ENCODE measurements at regions not wholly inside any gene's neighbourhood (a gene's known extent, or its start where the extent isn't known, plus 50 kb on each side); places are given as distances from the start of the nearest gene placed in this dataset.

GRCh38 chrX:120819126-120819525, 56.5 kb downstream of the CT47B1 start:
- no peaks in the 10 kb centered on the region for H3K36me3 ChIP-seq (ENCODE audit: control insufficient read depth, insufficient read depth, low read length)
- Mint-ChIP-seq H3K9me3 (peaks cover 0 to 6% (median 0%) of the 10 kb centered on the region in 7 donors), H3K4me1 (no peaks in the 10 kb centered on the region), H3K4me3 (no peak overlapping the region), H3K27me3 (no peaks in the 10 kb centered on the region), H3K27ac (no peak overlapping the region), H3K36me3 (no peaks in the 10 kb centered on the region)
- no peak for DNase-seq
- no peak for ATAC-seq (ENCODE audit: low read depth in 2 of 2)
- H3K4me3 ChIP-seq (ENCODE audit: low read depth, low read length), result no peak overlapping the region
- H3K9me3 ChIP-seq (ENCODE audit: control insufficient read depth in 2 of 2, low read length in 2 of 2), result no peaks in the 10 kb centered on the region
- no peaks in the 10 kb centered on the region for H3K4me1 ChIP-seq (ENCODE audit: control insufficient read depth, insufficient read depth, low read length, poor library complexity, severe bottlenecking)
- no peaks in the 10 kb centered on the region for H3K27me3 ChIP-seq (ENCODE audit: control insufficient read depth, insufficient read depth, low read length)
- no peak overlapping the region for H3K27ac ChIP-seq (ENCODE audit: insufficient read depth, low read length, poor library complexity, severe bottlenecking)

GRCh38 chrX:120813982-120814381, 61.7 kb downstream of the CT47B1 start:
- no peak overlapping the region for H3K4me3 ChIP-seq (ENCODE audit: low read depth, low read length)
- Mint-ChIP-seq H3K27me3 (no peaks in the 10 kb centered on the region), H3K4me3 (no peak overlapping the region), H3K9me3 (peaks cover 0 to 3% (median 0%) of the 10 kb centered on the region in 7 donors), H3K4me1 (no peaks in the 10 kb centered on the region), H3K27ac (no peak overlapping the region), H3K36me3 (no peaks in the 10 kb centered on the region)
- DNase-seq (no peak), ATAC-seq (ENCODE audit: low read depth in 2 of 2) (no peak)
- H3K27me3 ChIP-seq (ENCODE audit: control insufficient read depth, insufficient read depth, low read length), result no peaks in the 10 kb centered on the region
- no peaks in the 10 kb centered on the region for H3K9me3 ChIP-seq (ENCODE audit: control insufficient read depth in 2 of 2, low read length in 2 of 2)
- no peaks in the 10 kb centered on the region for H3K36me3 ChIP-seq (ENCODE audit: control insufficient read depth, insufficient read depth, low read length)
- no peaks in the 10 kb centered on the region for H3K4me1 ChIP-seq (ENCODE audit: control insufficient read depth, insufficient read depth, low read length, poor library complexity, severe bottlenecking)
- H3K27ac ChIP-seq (ENCODE audit: insufficient read depth, low read length, poor library complexity, severe bottlenecking), result no peak overlapping the region

GRCh38 chrX:120801426-120801825, 74.2 kb downstream of the CT47B1 start:
- Mint-ChIP-seq H3K27ac (no peak overlapping the region), H3K36me3 (no peaks in the 10 kb centered on the region)

GRCh38 chrX:120797188-120797851, 78.3 kb downstream of the CT47B1 start:
- peaks cover 0 to 13% (median 2%) of the 10 kb centered on the region in 4 donors for H3K4me1 Mint-ChIP-seq

More at GRCh38 chrX:120801426-120801825, 74.2 kb downstream of the CT47B1 start:
- ATAC-seq (ENCODE audit: low read depth in 2 of 2) (no peak), DNase-seq (no peak)
- Mint-ChIP-seq H3K27me3 (no peaks in the 10 kb centered on the region), H3K4me1 (peaks cover 0 to 13% (median 2%) of the 10 kb centered on the region in 4 donors), H3K4me3 (no peak overlapping the region), H3K9me3 (peaks cover 0 to 2% (median 0%) of the 10 kb centered on the region in 7 donors)
- Histone ChIP-seq H3K4me1 (ENCODE audit: control insufficient read depth, insufficient read depth, low read length, poor library complexity, severe bottlenecking) (no peaks in the 10 kb centered on the region), H3K4me3 (ENCODE audit: low read depth, low read length) (no peak overlapping the region), H3K9me3 (ENCODE audit: control insufficient read depth in 2 of 2, low read length in 2 of 2) (no peaks in the 10 kb centered on the region), H3K36me3 (ENCODE audit: control insufficient read depth, insufficient read depth, low read length) (no peaks in the 10 kb centered on the region), H3K27ac (ENCODE audit: insufficient read depth, low read length, poor library complexity, severe bottlenecking) (no peak overlapping the region), H3K27me3 (ENCODE audit: control insufficient read depth, insufficient read depth, low read length) (no peaks in the 10 kb centered on the region)

GRCh38 chrX:120795301-120795700, 80.4 kb downstream of the CT47B1 start:
- H3K27ac Mint-ChIP-seq, result no peak overlapping the region
- Histone ChIP-seq H3K27me3 (ENCODE audit: control insufficient read depth, insufficient read depth, low read length) (peaks cover 2% of the 10 kb centered on the region), H3K4me1 (ENCODE audit: control insufficient read depth, insufficient read depth, low read length, poor library complexity, severe bottlenecking) (no peaks in the 10 kb centered on the region), H3K4me3 (ENCODE audit: low read depth, low read length) (no peak overlapping the region), H3K9me3 (ENCODE audit: control insufficient read depth in 2 of 2, low read length in 2 of 2) (no peaks in the 10 kb centered on the region), H3K27ac (ENCODE audit: insufficient read depth, low read length, poor library complexity, severe bottlenecking) (no peak overlapping the region), H3K36me3 (ENCODE audit: control insufficient read depth, insufficient read depth, low read length) (no peaks in the 10 kb centered on the region)
- no peaks in the 10 kb centered on the region for H3K27me3 Mint-ChIP-seq
- no peaks in the 10 kb centered on the region for H3K9me3 Mint-ChIP-seq
- ATAC-seq (ENCODE audit: low read depth in 2 of 2) (no peak), DNase-seq (no peak)
- no peaks in the 10 kb centered on the region for H3K36me3 Mint-ChIP-seq
- H3K4me1 Mint-ChIP-seq, result peaks cover 0 to 21% (median 2%) of the 10 kb centered on the region in 4 donors
- no peak overlapping the region for H3K4me3 Mint-ChIP-seq

More at GRCh38 chrX:120797188-120797851, 78.3 kb downstream of the CT47B1 start:
- Mint-ChIP-seq H3K9me3 (peaks cover 0 to 2% (median 0%) of the 10 kb centered on the region in 7 donors), H3K27ac (no peak overlapping the region), H3K27me3 (no peaks in the 10 kb centered on the region), H3K36me3 (no peaks in the 10 kb centered on the region), H3K4me3 (no peak overlapping the region)
- no peaks in the 10 kb centered on the region for H3K36me3 ChIP-seq (ENCODE audit: control insufficient read depth, insufficient read depth, low read length)
- peaks cover 2% of the 10 kb centered on the region for H3K27me3 ChIP-seq (ENCODE audit: control insufficient read depth, insufficient read depth, low read length)
- ATAC-seq (ENCODE audit: low read depth in 2 of 2) (no peak), DNase-seq (no peak)
- no peak overlapping the region for H3K27ac ChIP-seq (ENCODE audit: insufficient read depth, low read length, poor library complexity, severe bottlenecking)
- H3K4me1 ChIP-seq (ENCODE audit: control insufficient read depth, insufficient read depth, low read length, poor library complexity, severe bottlenecking), result no peaks in the 10 kb centered on the region
- H3K9me3 ChIP-seq (ENCODE audit: control insufficient read depth in 2 of 2, low read length in 2 of 2), result no peaks in the 10 kb centered on the region
- no peak overlapping the region for H3K4me3 ChIP-seq (ENCODE audit: low read depth, low read length)

GRCh38 chrX:120794525-120794975, 81.1 kb downstream of the CT47B1 start:
- Histone ChIP-seq H3K27me3 (ENCODE audit: control insufficient read depth, insufficient read depth, low read length) (peaks cover 2% of the 10 kb centered on the region), H3K4me1 (ENCODE audit: control insufficient read depth, insufficient read depth, low read length, poor library complexity, severe bottlenecking) (no peaks in the 10 kb centered on the region), H3K4me3 (ENCODE audit: low read depth, low read length) (no peak overlapping the region), H3K36me3 (ENCODE audit: control insufficient read depth, insufficient read depth, low read length) (no peaks in the 10 kb centered on the region), H3K27ac (ENCODE audit: insufficient read depth, low read length, poor library complexity, severe bottlenecking) (no peak overlapping the region), H3K9me3 (ENCODE audit: control insufficient read depth in 2 of 2, low read length in 2 of 2) (no peaks in the 10 kb centered on the region)
- no peak for DNase-seq
- Mint-ChIP-seq H3K27ac (no peak overlapping the region), H3K9me3 (no peaks in the 10 kb centered on the region), H3K4me1 (peaks cover 0 to 23% (median 2%) of the 10 kb centered on the region in 4 donors), H3K4me3 (no peak overlapping the region), H3K36me3 (no peaks in the 10 kb centered on the region), H3K27me3 (no peaks in the 10 kb centered on the region)
- no peak for ATAC-seq (ENCODE audit: low read depth in 2 of 2)

- Mint-ChIP-seq H3K27ac (peak overlapping the region in 1 of 3 donors; percentile 9), H3K4me1 (peaks cover 0 to 20% (median 2%) of the 10 kb centered on the region in 4 donors), H3K36me3 (no peaks in the 10 kb centered on the region), H3K9me3 (no peaks in the 10 kb centered on the region), H3K27me3 (no peaks in the 10 kb centered on the region), H3K4me3 (no peak overlapping the region)
- H3K9me3 ChIP-seq (ENCODE audit: control insufficient read depth in 2 of 2, low read length in 2 of 2), result no peaks in the 10 kb centered on the region
- no peaks in the 10 kb centered on the region for H3K36me3 ChIP-seq (ENCODE audit: control insufficient read depth, insufficient read depth, low read length)
- DNase-seq (no peak), ATAC-seq (ENCODE audit: low read depth in 2 of 2) (no peak)
- H3K4me3 ChIP-seq (ENCODE audit: low read depth, low read length), result no peak overlapping the region
- H3K27me3 ChIP-seq (ENCODE audit: control insufficient read depth, insufficient read depth, low read length), result peaks cover 2% of the 10 kb centered on the region
- H3K27ac ChIP-seq (ENCODE audit: insufficient read depth, low read length, poor library complexity, severe bottlenecking), result no peak overlapping the region
- no peaks in the 10 kb centered on the region for H3K4me1 ChIP-seq (ENCODE audit: control insufficient read depth, insufficient read depth, low read length, poor library complexity, severe bottlenecking)
Observed at GRCh38 chrX:120793098-120793497, 82.6 kb downstream of the CT47B1 start.

All from CD4-positive, CD25-positive, alpha-beta regulatory T cell (primary cell).